HL-60 (cell line): ENCODE measurements at regions not wholly inside any gene's neighbourhood (a gene's known extent, or its start where the extent isn't known, plus 50 kb on each side); places are given as distances from the start of the nearest gene placed in this dataset.

Source experiments
- DNase-seq, 2 experiments: peaks; one replicate each; pipeline ENCODE4 v3.0.0-alpha.2; 2010 to 2020; ENCODE audit warnings: low read depth in 1 of 2, low spot score in 1 of 2
- H3K27ac ChIP-seq: fragments of 250-450 bp; sonication (Bioruptor Pico); replicated peaks from 2 replicates; pipeline ENCODE4 v1.5.1; 2020; ENCODE audit warnings: mild to moderate bottlenecking, moderate library complexity
- H3K27me3 ChIP-seq: fragments of 250-450 bp; sonication (Bioruptor Pico); 2 replicates; pipeline ENCODE4 v1.5.1; 2021; ENCODE audit warnings: mild to moderate bottlenecking, moderate library complexity; ENCODE audit not compliant: insufficient read depth, poor library complexity, severe bottlenecking
- H3K4me3 ChIP-seq: replicated peaks from 2 replicates; pipeline ENCODE4 v1.5.1; 2011; ENCODE audit warnings: mild to moderate bottlenecking, control low read depth, low read length; ENCODE audit not compliant: insufficient read depth
- CTCF ChIP-seq: IDR thresholded peaks from one replicate; pipeline ENCODE4 v1.5.1; 2011; ENCODE audit warnings: low read length, control low read depth, inconsistent platforms; ENCODE audit not compliant: insufficient read depth
- GABPA ChIP-seq: IDR thresholded peaks from 2 replicates; pipeline ENCODE4 v1.6.1; 2012; ENCODE audit warnings: low read depth
- POLR2AphosphoS5 ChIP-seq: IDR thresholded peaks from 2 replicates; pipeline ENCODE4 v1.6.1; 2012; ENCODE audit warnings: low read depth
- REST ChIP-seq: IDR thresholded peaks from 2 replicates; pipeline ENCODE4 v1.6.1; 2012; ENCODE audit warnings: low read depth; ENCODE audit not compliant: insufficient replicate concordance
- SPI1 ChIP-seq: IDR thresholded peaks from 2 replicates; pipeline ENCODE4 v1.6.1; 2012; ENCODE audit warnings: low read depth, mild to moderate bottlenecking, borderline replicate concordance

GRCh38 chr16:51071326-51071725 lies 79.7 kb downstream of the SALL1 start:
- no peak overlapping the region for H3K4me3 ChIP-seq
- no peak overlapping the region for H3K27ac ChIP-seq
- no peak for DNase-seq
- no peaks in the 10 kb centered on the region for H3K27me3 ChIP-seq
- TF ChIP-seq POLR2AphosphoS5 (no peak), REST (no peak), GABPA (no peak), SPI1 (no peak), CTCF (no peak)

- no peaks in the 10 kb centered on the region for H3K27me3 ChIP-seq
- DNase-seq = no peak
- no peak overlapping the region for H3K27ac ChIP-seq
- no peak overlapping the region for H3K4me3 ChIP-seq
- TF ChIP-seq GABPA (no peak), REST (no peak), CTCF (no peak), POLR2AphosphoS5 (no peak), SPI1 (no peak)
Measured at GRCh38 chr16:51067352-51067751, 83.7 kb downstream of the SALL1 start.

GRCh38 chr16:51062039-51062438 lies 89.0 kb downstream of the SALL1 start:
- no peak for TF ChIP-seq REST
- TF ChIP-seq CTCF = no peak
- no peak for TF ChIP-seq GABPA
- TF ChIP-seq POLR2AphosphoS5 = no peak
- no peak for TF ChIP-seq SPI1
- H3K4me3 ChIP-seq = no peak overlapping the region
- no peaks in the 10 kb centered on the region for H3K27me3 ChIP-seq
- DNase-seq = no peak
- no peak overlapping the region for H3K27ac ChIP-seq
